HG03139 (cell line): ENCODE measurements at regions not wholly inside any gene's neighbourhood (a gene's known extent, or its start where the extent isn't known, plus 50 kb on each side); places are given as distances from the start of the nearest gene placed in this dataset.

Experiments
- ATAC-seq: cut with Tn5 transposase; IDR thresholded peaks from one replicate; pipeline ENCODE4 v1.9.1; 2021; ENCODE audit not compliant: unreplicated experiment

GRCh38 chr10:4590807-4591206 is 235.2 kb upstream of the AKR1E2 start:
- no peak for ATAC-seq

- no peak for ATAC-seq
Measured at GRCh38 chr10:4588824-4589223, 237.2 kb upstream of the AKR1E2 start.

GRCh38 chr10:4587466-4587865 is 238.5 kb upstream of the AKR1E2 start:
- no peak for ATAC-seq

GRCh38 chr10:4586776-4587175 is 239.2 kb upstream of the AKR1E2 start:
- no peak for ATAC-seq

- no peak for ATAC-seq
Measured at GRCh38 chr10:4581929-4582328, 244.1 kb upstream of the AKR1E2 start.

- ATAC-seq = no peak
Measured at GRCh38 chr10:4579844-4580243, 246.2 kb upstream of the AKR1E2 start.

GRCh38 chr10:4576206-4576605 is 249.8 kb upstream of the AKR1E2 start:
- ATAC-seq = no peak

- no peak for ATAC-seq
Measured at GRCh38 chr10:4569151-4569550, 256.9 kb upstream of the AKR1E2 start.

GRCh38 chr10:4568731-4569130 is 257.3 kb upstream of the AKR1E2 start:
- no peak for ATAC-seq

GRCh38 chr10:4568086-4568485 is 257.9 kb upstream of the AKR1E2 start:
- ATAC-seq = no peak

- ATAC-seq = no peak
Measured at GRCh38 chr10:4567637-4568036, 258.4 kb upstream of the AKR1E2 start.

GRCh38 chr10:4566011-4566410 is 260.0 kb upstream of the AKR1E2 start:
- ATAC-seq = no peak

GRCh38 chr10:4561296-4561695 is 264.7 kb upstream of the AKR1E2 start:
- no peak for ATAC-seq

GRCh38 chr10:4557469-4557868 is 268.5 kb upstream of the AKR1E2 start:
- no peak for ATAC-seq

GRCh38 chr10:4556527-4556926 is 269.5 kb upstream of the AKR1E2 start:
- no peak for ATAC-seq

GRCh38 chr10:4555920-4556319 is 270.1 kb upstream of the AKR1E2 start:
- ATAC-seq = no peak

GRCh38 chr10:4549139-4549653 is 276.8 kb upstream of the AKR1E2 start:
- no peak for ATAC-seq

GRCh38 chr10:4546931-4547330 is 279.1 kb upstream of the AKR1E2 start:
- no peak for ATAC-seq

- ATAC-seq = no peak
Measured at GRCh38 chr10:4546500-4546899, 279.5 kb upstream of the AKR1E2 start.

GRCh38 chr10:4545062-4545461 is 280.9 kb upstream of the AKR1E2 start:
- ATAC-seq = no peak

- no peak for ATAC-seq
Measured at GRCh38 chr10:4543938-4544533, 282.0 kb upstream of the AKR1E2 start.

GRCh38 chr10:4541292-4541691 is 284.7 kb upstream of the AKR1E2 start:
- ATAC-seq = no peak

GRCh38 chr10:4538016-4538415 is 288.0 kb upstream of the AKR1E2 start:
- ATAC-seq = no peak
